HUDEP-2 (cell line): ENCODE measurements at regions not wholly inside any gene's neighbourhood (a gene's known extent, or its start where the extent isn't known, plus 50 kb on each side); places are given as distances from the start of the nearest gene placed in this dataset.
"Not testable (repeated sequence)": the region's sequence is repeated elsewhere in the genome, so short reads cannot be mapped to it uniquely, and the experiment has no call there.

Experiments used
- DNase-seq, 76 experiments: peaks; one replicate each; lab custom pipeline; 2025; ENCODE audit not compliant: unreplicated experiment in 76 of 76; lab: John Stamatoyannopoulos, UW

GRCh38 chr17:30731210-30732132 is 93.0 kb downstream of the CRLF3 start:
- DNase-seq = peak in 72 of 76 experiments; percentile 32 to 91 (median 77)

DNA sequence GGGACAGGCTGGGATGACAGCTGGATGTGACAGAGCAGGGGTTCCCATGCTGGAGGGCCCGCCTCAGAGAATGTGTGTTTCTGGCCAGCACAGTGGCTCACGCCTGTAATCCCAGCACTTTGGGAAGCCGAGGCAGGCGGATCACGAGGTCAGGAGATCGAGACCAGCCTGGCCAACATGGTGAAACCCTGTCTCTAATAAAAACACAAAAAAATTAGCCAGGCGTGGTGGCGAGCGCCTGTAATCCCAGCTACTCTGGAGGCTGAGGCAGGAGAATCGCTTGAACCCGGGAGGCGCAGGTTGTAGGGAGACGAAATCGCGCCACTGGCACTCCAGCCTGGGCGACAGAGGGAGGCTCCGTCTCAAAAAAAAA is 93.7 kb downstream of the CRLF3 start:
- peak in 4 of 76 experiments; percentile 14 to 56 (median 32) for DNase-seq

DNA sequence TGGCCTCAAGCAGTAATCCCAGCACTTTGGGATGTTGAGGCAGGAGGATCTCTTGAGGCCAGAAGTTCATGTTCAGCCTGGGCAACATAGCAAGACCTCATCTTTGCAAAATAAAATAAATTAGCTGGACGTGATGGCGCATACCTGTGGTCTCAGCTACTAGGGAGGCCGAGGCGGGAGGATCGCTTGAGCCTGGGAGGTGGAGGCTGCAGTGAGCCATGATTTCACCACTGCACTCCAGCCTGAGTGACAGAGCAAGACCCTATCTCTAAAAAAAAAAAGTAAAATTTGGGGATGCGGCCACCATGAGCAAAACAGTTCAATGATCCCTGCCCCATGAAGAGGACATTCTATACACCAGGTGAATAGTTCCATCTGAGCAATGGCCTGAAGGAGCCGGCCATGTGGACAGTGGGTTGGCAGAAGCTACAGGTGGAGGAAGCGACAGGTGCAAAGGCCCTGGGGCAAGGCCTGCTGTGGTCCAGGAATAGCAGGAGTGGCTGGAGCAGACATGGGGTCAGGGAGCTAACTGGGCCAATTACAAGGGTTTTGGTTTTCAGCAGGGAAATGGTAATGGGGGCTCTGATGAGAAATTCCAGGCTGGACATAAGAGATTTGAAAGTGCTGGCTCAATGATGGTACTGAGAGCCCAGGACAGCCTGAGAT is 94.2 kb downstream of the CRLF3 start:
- DNase-seq = not testable (repeated sequence)

- DNase-seq = not testable (repeated sequence)
These were observed 94.9 kb downstream of the CRLF3 start for GRCh38 chr17:30729471-30730170.

- not testable (repeated sequence) for DNase-seq
These were observed 97.0 kb downstream of the CRLF3 start for GRCh38 chr17:30727517-30727916.

DNA sequence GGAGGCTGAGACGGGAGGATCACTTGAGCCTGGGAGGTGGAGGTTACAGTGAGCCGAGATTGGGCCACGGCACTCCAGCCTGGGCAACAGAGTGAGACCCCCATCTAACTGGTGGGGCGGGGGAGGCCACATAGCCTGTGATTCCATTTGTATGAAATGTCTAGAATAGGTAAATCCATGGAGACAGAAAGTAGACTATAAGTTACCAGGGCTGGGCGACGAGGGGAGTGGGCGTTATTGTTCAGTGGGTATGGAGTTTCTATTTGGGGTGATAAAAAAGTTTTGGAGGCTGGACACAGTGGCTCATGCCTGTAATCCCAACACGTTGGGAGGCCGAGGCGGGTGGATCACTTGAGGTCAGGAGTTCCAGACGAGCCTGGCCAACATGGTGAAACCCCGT is 97.8 kb downstream of the CRLF3 start:
- DNase-seq = not testable (repeated sequence)

DNA sequence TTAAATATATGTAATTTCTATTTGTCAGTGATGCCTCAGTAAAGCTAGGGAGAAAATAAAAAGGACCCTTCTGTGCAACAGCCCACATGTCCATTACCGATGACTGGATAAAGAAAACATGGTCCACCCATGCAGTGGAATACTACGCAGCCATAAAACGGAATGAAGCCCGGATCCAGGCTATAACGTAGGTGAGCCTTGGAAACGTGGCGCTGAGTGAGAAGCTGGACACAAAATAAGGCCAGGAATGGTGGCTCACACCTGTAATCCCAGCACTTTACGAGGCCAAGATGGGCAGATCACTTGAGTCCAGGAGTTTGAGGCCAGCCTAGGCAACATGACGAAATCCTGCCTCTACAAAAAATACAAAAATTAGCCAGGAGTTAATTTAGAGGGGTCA is 98.2 kb downstream of the CRLF3 start:
- DNase-seq = not testable (repeated sequence)

DNA sequence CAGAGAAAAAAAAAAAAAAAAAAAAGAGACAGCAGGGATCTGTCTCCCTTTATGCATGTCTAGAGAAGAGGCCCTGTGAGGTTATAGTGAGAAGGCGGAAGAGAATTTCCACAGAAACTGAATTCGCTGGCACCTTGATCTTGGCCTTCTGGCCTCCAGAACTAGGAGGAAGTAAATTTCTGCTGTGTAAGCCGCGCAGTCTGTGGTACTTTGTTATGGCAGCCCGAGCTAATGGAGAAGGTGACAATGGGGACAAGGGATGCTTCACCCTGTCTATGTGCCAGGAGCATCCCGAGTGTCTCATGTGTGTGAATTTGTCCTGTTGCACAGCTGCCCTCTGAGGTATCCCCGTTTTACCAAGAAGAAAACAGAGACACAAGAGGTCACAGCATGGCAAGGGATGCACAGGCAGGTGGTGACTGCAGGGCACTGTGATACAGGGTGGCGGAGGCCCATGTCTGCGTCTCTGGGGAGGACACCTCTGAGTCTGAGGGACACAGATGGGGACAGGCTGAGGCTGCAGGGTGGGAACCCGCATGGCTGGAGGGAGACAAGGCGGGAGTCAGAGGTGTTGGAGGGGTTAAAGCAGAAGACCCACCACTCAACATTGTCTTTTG is 100.3 kb downstream of the CRLF3 start:
- not testable (repeated sequence) for DNase-seq

GRCh38 chr17:30722114-30722780 is 102.2 kb downstream of the CRLF3 start:
- DNase-seq = not testable (repeated sequence)

DNA sequence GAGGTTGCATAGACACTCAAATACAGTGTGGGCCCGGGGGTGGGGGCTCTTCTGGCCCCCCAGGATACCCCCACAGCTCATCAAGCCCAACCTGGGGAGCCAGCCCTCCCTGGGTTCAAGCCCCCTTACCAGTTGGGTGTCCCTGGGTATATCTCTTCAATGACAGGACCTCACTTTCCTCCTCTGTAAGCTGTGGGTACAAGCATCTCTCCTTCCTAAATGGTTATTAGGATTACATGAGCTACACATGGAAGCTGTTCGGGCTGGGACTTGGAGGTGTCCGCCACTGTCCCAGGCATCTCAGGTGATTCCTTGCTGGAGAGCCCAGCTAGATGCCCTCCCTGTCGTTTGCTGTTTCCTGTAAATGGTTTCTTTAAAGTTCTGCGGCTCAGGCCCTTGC is 103.5 kb downstream of the CRLF3 start:
- DNase-seq = not testable (repeated sequence)

GRCh38 chr17:30720013-30720471 is 104.5 kb downstream of the CRLF3 start:
- DNase-seq = no peak

GRCh38 chr17:30719131-30719973 is 105.1 kb downstream of the CRLF3 start:
- DNase-seq = peak in 56 of 76 experiments; percentile 5 to 68 (median 43)

DNA sequence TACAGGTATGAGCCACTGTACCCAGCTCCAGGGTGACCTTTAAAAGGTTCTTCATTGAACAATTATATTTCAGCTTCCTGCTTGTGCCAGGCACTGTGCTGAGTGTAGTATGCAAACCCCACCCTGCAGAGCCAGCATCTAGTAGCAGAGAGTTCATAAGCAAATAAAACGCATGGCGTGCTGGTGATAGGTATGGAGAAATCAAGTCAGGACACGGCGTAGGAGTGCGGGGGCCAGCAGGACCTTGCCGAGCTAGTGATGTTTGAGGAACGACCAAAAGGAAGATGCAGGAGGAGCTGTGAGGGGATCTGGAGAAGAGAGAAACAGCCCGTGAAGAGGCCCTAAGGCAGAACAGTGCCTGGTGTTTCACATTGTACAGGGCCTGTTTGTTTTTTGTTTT is 105.8 kb downstream of the CRLF3 start:
- not testable (repeated sequence) for DNase-seq

GRCh38 chr17:30718099-30718447 is 106.4 kb downstream of the CRLF3 start:
- not testable (repeated sequence) for DNase-seq

- DNase-seq = no peak
These were observed 107.0 kb downstream of the CRLF3 start for GRCh38 chr17:30717291-30718098.

- DNase-seq = no peak
These were observed 107.8 kb downstream of the CRLF3 start for GRCh38 chr17:30716461-30717290.

GRCh38 chr17:30714825-30715622 is 109.5 kb downstream of the CRLF3 start:
- DNase-seq = peak in 42 of 76 experiments; percentile 2 to 63 (median 28)
